SK-N-DZ (cell line): ENCODE measurements at regions not wholly inside any gene's neighbourhood (a gene's known extent, or its start where the extent isn't known, plus 50 kb on each side); places are given as distances from the start of the nearest gene placed in this dataset.
"Not testable (repeated sequence)": the region's sequence is repeated elsewhere in the genome, so short reads cannot be mapped to it uniquely, and the experiment has no call there.

Experiments
- DNase-seq: peaks from one replicate; pipeline ENCODE4 v3.0.0-alpha.2; 2015; ENCODE audit warnings: low spot score

DNA sequence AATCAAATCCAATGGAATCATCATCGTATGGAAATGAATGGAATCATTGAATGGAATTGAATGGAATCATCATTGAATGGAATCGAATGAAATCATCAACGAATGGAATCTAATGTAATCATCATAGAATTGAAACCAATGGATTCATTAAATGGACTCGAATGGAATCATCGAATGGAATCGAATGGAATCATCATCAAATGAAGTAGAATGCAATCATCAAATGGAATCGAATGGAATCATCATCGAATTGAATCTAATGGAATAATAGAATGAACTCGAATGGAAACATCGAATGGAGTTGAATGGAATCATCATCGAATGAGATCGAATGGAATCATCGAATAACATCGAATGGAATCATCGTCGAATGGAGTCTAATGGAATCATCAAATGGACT is 232.8 kb downstream of the SHCBP1 start:
- DNase-seq: peak; percentile 73

DNA sequence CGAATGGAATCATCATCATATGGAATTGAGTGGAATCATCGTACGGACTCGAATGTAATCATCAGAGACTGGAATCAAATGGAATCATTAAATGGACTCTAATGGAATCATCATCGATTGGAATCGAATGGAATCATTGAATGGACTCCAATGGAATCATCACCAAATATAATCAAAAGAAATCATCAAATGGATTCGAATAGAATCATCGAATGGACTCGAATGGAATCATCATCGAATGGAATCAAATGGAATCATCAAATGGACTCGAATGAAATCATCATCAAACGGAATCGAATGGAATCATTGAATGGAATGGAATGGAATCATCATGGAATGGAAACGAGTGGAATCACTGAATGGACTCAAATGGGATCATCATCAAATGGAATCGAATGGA is 233.5 kb downstream of the SHCBP1 start:
- not testable (repeated sequence) for DNase-seq

DNA sequence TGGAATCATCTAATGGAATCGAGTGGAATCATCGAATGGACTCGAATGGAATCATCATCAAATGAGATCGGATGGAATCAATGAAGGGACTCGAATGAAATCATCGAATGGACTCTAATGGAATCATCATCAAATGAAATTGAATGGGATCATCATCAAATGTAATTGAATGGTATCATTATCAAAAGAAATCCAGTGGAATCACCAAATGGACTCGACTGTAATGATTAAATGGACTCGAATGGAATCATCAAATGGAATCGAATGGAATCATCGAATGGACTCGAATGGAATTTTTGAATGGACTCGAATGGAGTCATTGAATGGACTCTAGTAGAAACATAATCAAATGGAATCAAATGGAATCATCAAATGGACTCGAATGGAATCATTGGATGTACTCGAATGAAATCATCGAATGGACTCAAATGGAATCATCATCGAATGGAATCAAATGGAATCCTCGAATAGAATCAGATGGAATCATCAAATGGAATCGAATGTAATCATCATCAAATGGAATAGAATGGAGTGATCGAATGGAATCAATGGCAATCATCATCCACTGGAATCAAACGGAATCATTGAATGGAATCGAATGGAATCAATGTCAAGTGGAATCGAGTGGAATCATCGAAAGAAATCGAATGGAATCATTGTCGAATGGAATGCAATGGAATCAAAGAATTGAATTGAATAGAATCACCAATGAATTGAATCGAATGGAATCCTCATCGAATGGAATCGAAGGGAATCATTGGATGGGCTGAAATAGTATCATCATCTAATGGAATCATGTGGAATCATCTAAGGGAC is 234.2 kb downstream of the SHCBP1 start:
- DNase-seq: peak; percentile 8

DNA sequence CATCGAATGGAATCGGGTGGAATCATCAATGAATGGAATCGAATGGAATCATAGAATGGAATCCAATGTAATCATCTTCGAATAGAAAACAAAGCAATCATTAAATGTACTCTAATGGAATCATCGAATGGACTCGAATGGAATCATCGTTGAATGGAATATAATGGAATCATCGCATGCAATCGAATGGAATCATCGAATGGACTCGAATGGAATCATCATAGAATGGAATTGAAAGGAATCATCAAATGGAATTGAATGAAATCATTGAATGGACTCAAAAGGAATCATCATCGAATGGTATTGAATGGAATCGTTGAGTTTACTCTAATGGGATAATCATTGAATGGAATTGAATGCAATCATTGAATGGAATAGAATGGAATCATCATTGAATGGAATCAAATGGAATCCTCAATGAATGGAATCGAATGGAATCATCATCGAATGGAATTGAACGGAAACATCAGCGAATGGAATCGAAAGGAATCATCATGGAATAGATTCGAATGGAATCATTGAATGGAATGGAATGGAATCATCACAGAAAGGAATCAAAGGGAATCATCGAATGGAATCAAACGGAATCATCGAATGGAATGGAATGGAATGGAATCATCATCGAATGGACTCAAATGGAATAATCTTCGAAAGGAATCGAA is 234.9 kb downstream of the SHCBP1 start:
- DNase-seq: peak; percentile 81

DNA sequence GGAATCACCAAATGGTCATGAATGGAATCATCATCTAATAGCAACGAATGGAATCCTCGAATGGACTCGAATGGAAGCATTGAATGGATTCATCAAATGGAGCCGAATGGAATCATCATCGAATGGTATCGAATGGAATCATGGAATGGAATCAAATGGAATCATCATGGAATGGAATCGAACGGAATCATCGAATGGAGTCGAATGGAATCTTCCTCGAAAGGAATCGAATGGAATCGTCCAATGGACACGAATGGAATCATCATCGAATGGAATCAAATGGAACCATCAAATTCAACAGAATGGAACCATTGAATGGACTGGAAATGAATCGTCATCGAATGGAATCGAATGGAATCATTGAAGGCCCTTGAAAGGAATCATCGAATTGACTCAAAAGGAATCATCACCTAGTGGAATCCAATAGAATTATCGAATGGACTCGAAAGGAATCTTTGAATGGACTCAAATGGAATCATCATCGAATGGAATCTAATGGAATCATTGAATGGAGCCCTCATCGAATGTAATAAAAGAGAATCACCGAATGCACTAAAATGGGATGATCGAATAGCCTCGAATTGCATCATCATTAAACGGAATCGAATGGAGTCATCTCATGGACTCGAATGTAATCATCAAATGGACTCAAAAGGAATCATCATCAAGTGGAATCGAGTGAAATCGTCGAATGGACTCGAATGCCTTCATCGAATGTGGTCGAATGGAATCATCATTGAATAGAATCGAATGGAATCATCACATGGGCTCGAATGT is 236.7 kb downstream of the SHCBP1 start:
- DNase-seq: peak; percentile 66

DNA sequence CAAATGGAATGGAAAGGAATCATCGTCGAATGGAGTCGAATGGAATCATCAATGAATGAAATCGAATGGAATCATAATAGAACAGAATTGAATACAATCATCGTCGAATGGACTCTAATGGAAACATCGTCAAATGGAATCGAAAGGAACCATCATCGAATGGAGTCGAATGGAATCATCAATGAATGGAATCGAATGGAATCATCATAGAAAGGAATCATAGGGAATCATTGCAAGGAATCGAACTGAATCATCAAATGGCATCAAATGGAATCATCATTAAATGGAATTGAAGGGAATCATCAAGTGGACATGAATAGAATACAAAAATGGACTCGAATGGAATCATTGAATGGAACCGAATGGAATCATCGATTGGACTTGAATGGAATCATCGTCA is 237.6 kb downstream of the SHCBP1 start:
- peak; percentile 19 for DNase-seq

DNA sequence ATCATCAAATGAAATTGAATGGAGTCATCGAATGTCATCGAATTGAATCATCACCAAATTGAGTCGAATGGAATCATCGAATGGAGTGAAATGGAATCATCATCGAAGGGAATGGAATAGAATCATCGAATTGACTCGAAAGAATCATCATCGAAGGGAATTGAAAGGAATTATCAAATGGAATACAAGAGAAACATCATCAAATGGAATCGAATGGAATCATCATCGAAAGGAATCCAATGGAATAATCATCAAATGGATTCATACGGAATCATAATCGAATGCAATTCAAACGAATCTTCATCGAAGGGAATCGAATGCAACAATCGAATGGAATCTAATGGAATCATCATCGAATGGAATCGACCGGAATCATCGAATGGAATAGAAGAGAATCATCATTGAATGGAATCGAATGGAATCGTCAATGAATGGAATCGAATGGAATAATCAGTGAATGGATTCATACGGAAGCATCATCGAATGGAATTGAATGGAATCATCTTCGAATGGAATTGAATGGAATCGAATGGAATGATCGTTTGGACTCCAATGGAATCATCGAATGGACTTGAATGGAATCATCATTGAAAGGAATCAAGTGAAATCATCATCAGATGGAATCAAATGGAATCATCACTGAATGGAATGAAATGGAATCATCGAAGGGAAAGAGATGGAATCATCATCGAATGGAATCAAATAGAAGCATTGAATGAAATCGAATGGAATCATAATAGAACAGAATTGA is 238.2 kb downstream of the SHCBP1 start:
- DNase-seq: peak; percentile 42

DNA sequence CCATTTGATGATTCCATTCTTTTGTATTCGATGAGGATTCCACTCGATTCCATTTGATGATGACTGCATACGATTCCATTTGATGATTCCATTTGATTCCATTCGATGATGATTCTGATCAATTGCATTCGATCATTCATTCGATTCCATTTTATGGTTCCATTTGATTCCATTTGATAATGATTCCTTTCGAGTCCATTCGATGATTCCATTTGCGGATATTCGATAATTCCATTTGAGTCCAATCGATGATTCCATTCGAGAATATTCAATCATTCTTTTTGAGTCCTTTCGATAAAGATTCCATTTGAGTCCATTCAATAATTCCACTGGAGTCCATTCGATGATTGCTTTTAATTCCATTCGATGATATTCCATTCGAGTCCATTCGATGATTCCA is 239.1 kb downstream of the SHCBP1 start:
- not testable (repeated sequence) for DNase-seq

DNA sequence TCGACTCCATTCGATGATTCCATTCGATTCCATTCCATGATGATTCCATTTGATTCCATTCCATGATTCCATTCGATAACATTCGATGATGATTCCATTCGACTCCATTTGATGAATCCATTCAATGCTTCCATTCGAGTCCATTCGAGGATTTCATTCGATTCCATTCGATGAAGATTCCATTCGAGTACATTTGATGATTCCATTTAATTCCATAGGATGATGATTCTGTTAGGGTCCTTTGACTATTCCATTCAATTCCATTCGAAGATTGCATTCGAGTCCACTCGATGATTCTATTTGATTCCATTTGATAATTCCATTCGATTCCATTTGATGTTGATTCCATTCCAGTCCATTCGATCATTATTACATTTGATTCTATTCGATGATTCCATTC is 239.8 kb downstream of the SHCBP1 start:
- DNase-seq: peak; percentile 26
